Stomach smooth muscle (tissue), 2 donors: ENCODE measurements at regions not wholly inside any gene's neighbourhood (a gene's known extent, or its start where the extent isn't known, plus 50 kb on each side); places are given as distances from the start of the nearest gene placed in this dataset.

Experiments
- H3K27ac ChIP-seq: one replicate; pipeline ENCODE4 v1.7.0; 2013; ENCODE audit warnings: mild to moderate bottlenecking, low read length, inconsistent platforms
- H3K27me3 ChIP-seq, 2 donors: one replicate each; pipeline ENCODE4 v1.7.0; 2013; ENCODE audit warnings: low read length in 2 of 2; ENCODE audit not compliant: insufficient read depth in 2 of 2, control insufficient read depth in 1 of 2
- H3K36me3 ChIP-seq, 2 donors: one replicate each; pipeline ENCODE4 v1.7.0; 2013; ENCODE audit warnings: low read length in 2 of 2; ENCODE audit not compliant: control insufficient read depth in 2 of 2, insufficient read depth in 2 of 2
- H3K4me1 ChIP-seq: one replicate; pipeline ENCODE4 v1.7.0; 2013; ENCODE audit warnings: low read length; ENCODE audit not compliant: control insufficient read depth, insufficient read depth
- H3K4me3 ChIP-seq, 2 donors: one replicate each; pipeline ENCODE4 v1.7.0; 2013; ENCODE audit warnings: low read length in 2 of 2
- H3K9ac ChIP-seq, 2 donors: one replicate each; pipeline ENCODE4 v1.7.0; 2013; ENCODE audit warnings: low read length in 2 of 2, mild to moderate bottlenecking in 1 of 2
- H3K9me3 ChIP-seq, 2 donors: one replicate each; pipeline ENCODE4 v1.7.0; 2013; ENCODE audit warnings: low read length in 2 of 2; ENCODE audit not compliant: control insufficient read depth in 2 of 2
- donor health status: healthy.
- donor health status: Pancreatic carcinoma.

GRCh38 chr2:166831930-166832329, 56.4 kb upstream of the XIRP2 start:
- no peaks in the 10 kb centered on the region for H3K9me3 ChIP-seq
- no peak overlapping the region for H3K4me3 ChIP-seq
- no peaks in the 10 kb centered on the region for H3K27me3 ChIP-seq
- H3K9ac ChIP-seq = no peak overlapping the region
- no peak overlapping the region for H3K27ac ChIP-seq
- no peaks in the 10 kb centered on the region for H3K4me1 ChIP-seq
- no peaks in the 10 kb centered on the region for H3K36me3 ChIP-seq

- Histone ChIP-seq H3K27me3 (no peaks in the 10 kb centered on the region), H3K4me3 (no peak overlapping the region), H3K4me1 (no peaks in the 10 kb centered on the region), H3K36me3 (no peaks in the 10 kb centered on the region), H3K9ac (no peak overlapping the region), H3K27ac (no peak overlapping the region), H3K9me3 (no peaks in the 10 kb centered on the region)
Measured at GRCh38 chr2:166825914-166826313, 62.4 kb upstream of the XIRP2 start.

GRCh38 chr2:166814335-166814734, 73.9 kb upstream of the XIRP2 start:
- H3K9me3 ChIP-seq = no peaks in the 10 kb centered on the region
- H3K27ac ChIP-seq = no peak overlapping the region
- no peak overlapping the region for H3K4me3 ChIP-seq
- H3K9ac ChIP-seq = no peak overlapping the region
- H3K27me3 ChIP-seq = no peaks in the 10 kb centered on the region
- no peaks in the 10 kb centered on the region for H3K4me1 ChIP-seq
- no peaks in the 10 kb centered on the region for H3K36me3 ChIP-seq

GRCh38 chr2:166812166-166812891, 76.0 kb upstream of the XIRP2 start:
- Histone ChIP-seq H3K9ac (no peak overlapping the region), H3K27me3 (no peaks in the 10 kb centered on the region), H3K27ac (no peak overlapping the region)

GRCh38 chr2:166805753-166806152, 82.5 kb upstream of the XIRP2 start:
- H3K27ac ChIP-seq = no peak overlapping the region
- no peaks in the 10 kb centered on the region for H3K36me3 ChIP-seq
- H3K4me3 ChIP-seq = no peak overlapping the region
- peaks cover 3% of the 10 kb centered on the region in 2 donors for H3K9me3 ChIP-seq
- H3K4me1 ChIP-seq = no peaks in the 10 kb centered on the region
- no peaks in the 10 kb centered on the region for H3K27me3 ChIP-seq
- H3K9ac ChIP-seq = no peak overlapping the region

More at GRCh38 chr2:166812166-166812891, 76.0 kb upstream of the XIRP2 start:
- H3K4me1 ChIP-seq = no peaks in the 10 kb centered on the region
- H3K36me3 ChIP-seq = no peaks in the 10 kb centered on the region
- H3K4me3 ChIP-seq = no peak overlapping the region
- no peaks in the 10 kb centered on the region for H3K9me3 ChIP-seq

- no peak overlapping the region for H3K4me3 ChIP-seq
- no peak overlapping the region for H3K27ac ChIP-seq
Measured at GRCh38 chr2:166803373-166804000, 84.8 kb upstream of the XIRP2 start.

GRCh38 chr2:166802475-166802874, 85.8 kb upstream of the XIRP2 start:
- no peaks in the 10 kb centered on the region for H3K36me3 ChIP-seq
- H3K27ac ChIP-seq = no peak overlapping the region
- H3K9ac ChIP-seq = no peak overlapping the region
- no peaks in the 10 kb centered on the region for H3K27me3 ChIP-seq
- peaks cover 3% of the 10 kb centered on the region in 2 donors for H3K9me3 ChIP-seq
- no peak overlapping the region for H3K4me3 ChIP-seq
- H3K4me1 ChIP-seq = no peaks in the 10 kb centered on the region

More at GRCh38 chr2:166803373-166804000, 84.8 kb upstream of the XIRP2 start:
- no peaks in the 10 kb centered on the region for H3K27me3 ChIP-seq
- H3K9me3 ChIP-seq = peaks cover 3% of the 10 kb centered on the region in 2 donors
- H3K36me3 ChIP-seq = no peaks in the 10 kb centered on the region
- no peak overlapping the region for H3K9ac ChIP-seq
- H3K4me1 ChIP-seq = no peaks in the 10 kb centered on the region

- no peaks in the 10 kb centered on the region for H3K36me3 ChIP-seq
- no peak overlapping the region for H3K4me3 ChIP-seq
- no peak overlapping the region for H3K27ac ChIP-seq
- peaks cover 0 to 2% of the 10 kb centered on the region in 2 donors for H3K9me3 ChIP-seq
- H3K27me3 ChIP-seq = no peaks in the 10 kb centered on the region
- no peaks in the 10 kb centered on the region for H3K4me1 ChIP-seq
- no peak overlapping the region for H3K9ac ChIP-seq
Measured at GRCh38 chr2:166792808-166793207, 95.5 kb upstream of the XIRP2 start.

- no peaks in the 10 kb centered on the region for H3K4me1 ChIP-seq
- no peaks in the 10 kb centered on the region for H3K36me3 ChIP-seq
- no peak overlapping the region for H3K27ac ChIP-seq
- no peaks in the 10 kb centered on the region for H3K9me3 ChIP-seq
- H3K4me3 ChIP-seq = no peak overlapping the region
- no peak overlapping the region for H3K9ac ChIP-seq
- H3K27me3 ChIP-seq = no peaks in the 10 kb centered on the region
Measured at GRCh38 chr2:166786707-166787106, 101.6 kb upstream of the XIRP2 start.

GRCh38 chr2:166784296-166784946, 103.9 kb upstream of the XIRP2 start:
- Histone ChIP-seq H3K9ac (no peak overlapping the region), H3K4me1 (no peaks in the 10 kb centered on the region), H3K4me3 (no peak overlapping the region), H3K27me3 (no peaks in the 10 kb centered on the region), H3K9me3 (no peaks in the 10 kb centered on the region), H3K27ac (no peak overlapping the region), H3K36me3 (no peaks in the 10 kb centered on the region)

GRCh38 chr2:166775176-166775575, 113.1 kb upstream of the XIRP2 start:
- Histone ChIP-seq H3K27me3 (no peaks in the 10 kb centered on the region), H3K9ac (no peak overlapping the region), H3K36me3 (no peaks in the 10 kb centered on the region), H3K4me3 (no peak overlapping the region), H3K4me1 (no peaks in the 10 kb centered on the region), H3K9me3 (no peaks in the 10 kb centered on the region), H3K27ac (no peak overlapping the region)
